ENCODE measurements at regions not wholly inside any gene's neighbourhood (a gene's known extent, or its start where the extent isn't known, plus 50 kb on each side); places are given as distances from the start of the nearest gene placed in this dataset.

- Histone ChIP-seq H3K4me3 (ENCODE audit: low read depth in 1 of 5, low read length in 5 of 5) (no peak overlapping the region), H3K9ac (ENCODE audit: low read length in 5 of 5) (no peak overlapping the region), H3K36me3 (ENCODE audit: control insufficient read depth in 5 of 5, insufficient read depth in 5 of 5, low read length in 5 of 5) (no peaks in the 10 kb centered on the region), H3K27me3 (ENCODE audit: control insufficient read depth in 5 of 5, insufficient read depth in 4 of 5, low read length in 5 of 5) (peaks cover 0 to 3% (median 0%) of the 10 kb centered on the region in 5 donors), H3K9me3 (ENCODE audit: control insufficient read depth in 5 of 5, low read length in 5 of 5) (no peaks in the 10 kb centered on the region), H3K4me1 (ENCODE audit: control insufficient read depth in 5 of 5, insufficient read depth in 5 of 5, low read length in 5 of 5) (peaks cover 0 to 43% (median 34%) of the 10 kb centered on the region in 5 donors), H3K27ac (ENCODE audit: low read depth, low read length) (no peak overlapping the region)
These were observed 219.8 kb upstream of the CDKN3 start for GRCh38 chr14:54177019-54177418.

- H3K27me3 ChIP-seq (ENCODE audit: control insufficient read depth in 5 of 5, insufficient read depth in 4 of 5, low read length in 5 of 5): peaks cover 0 to 3% (median 0%) of the 10 kb centered on the region in 5 donors
- H3K4me3 ChIP-seq (ENCODE audit: low read depth in 1 of 5, low read length in 5 of 5): no peak overlapping the region
- peaks cover 0 to 34% (median 25%) of the 10 kb centered on the region in 5 donors for H3K4me1 ChIP-seq (ENCODE audit: control insufficient read depth in 5 of 5, insufficient read depth in 5 of 5, low read length in 5 of 5)
- H3K9me3 ChIP-seq (ENCODE audit: control insufficient read depth in 5 of 5, low read length in 5 of 5): no peaks in the 10 kb centered on the region
- no peaks in the 10 kb centered on the region for H3K36me3 ChIP-seq (ENCODE audit: control insufficient read depth in 5 of 5, insufficient read depth in 5 of 5, low read length in 5 of 5)
- no peak overlapping the region for H3K27ac ChIP-seq (ENCODE audit: low read depth, low read length)
- no peak overlapping the region for H3K9ac ChIP-seq (ENCODE audit: low read length in 5 of 5)
These were observed 218.9 kb upstream of the CDKN3 start for GRCh38 chr14:54177641-54178621.

- Histone ChIP-seq H3K4me3 (ENCODE audit: low read depth in 1 of 5, low read length in 5 of 5) (no peak overlapping the region), H3K27ac (ENCODE audit: low read depth, low read length) (no peak overlapping the region), H3K36me3 (ENCODE audit: control insufficient read depth in 5 of 5, insufficient read depth in 5 of 5, low read length in 5 of 5) (no peaks in the 10 kb centered on the region), H3K9ac (ENCODE audit: low read length in 5 of 5) (no peak overlapping the region), H3K9me3 (ENCODE audit: control insufficient read depth in 5 of 5, low read length in 5 of 5) (no peaks in the 10 kb centered on the region), H3K27me3 (ENCODE audit: control insufficient read depth in 5 of 5, insufficient read depth in 4 of 5, low read length in 5 of 5) (peaks cover 0 to 3% (median 0%) of the 10 kb centered on the region in 5 donors), H3K4me1 (ENCODE audit: control insufficient read depth in 5 of 5, insufficient read depth in 5 of 5, low read length in 5 of 5) (peaks cover 0 to 7% (median 0%) of the 10 kb centered on the region in 5 donors)
These were observed 214.3 kb upstream of the CDKN3 start for GRCh38 chr14:54182419-54183045.

GRCh38 chr14:54186821-54187763, 209.7 kb upstream of the CDKN3 start:
- no peaks in the 10 kb centered on the region for H3K36me3 ChIP-seq (ENCODE audit: control insufficient read depth in 5 of 5, insufficient read depth in 5 of 5, low read length in 5 of 5)
- H3K9ac ChIP-seq (ENCODE audit: low read length in 5 of 5): no peak overlapping the region
- no peak overlapping the region for H3K4me3 ChIP-seq (ENCODE audit: low read depth in 1 of 5, low read length in 5 of 5)
- peaks cover 0 to 5% (median 2%) of the 10 kb centered on the region in 5 donors for H3K4me1 ChIP-seq (ENCODE audit: control insufficient read depth in 5 of 5, insufficient read depth in 5 of 5, low read length in 5 of 5)
- no peaks in the 10 kb centered on the region for H3K27me3 ChIP-seq (ENCODE audit: control insufficient read depth in 5 of 5, insufficient read depth in 4 of 5, low read length in 5 of 5)
- H3K9me3 ChIP-seq (ENCODE audit: control insufficient read depth in 5 of 5, low read length in 5 of 5): no peaks in the 10 kb centered on the region
- H3K27ac ChIP-seq (ENCODE audit: low read depth, low read length): no peak overlapping the region

- peaks cover 0 to 5% (median 2%) of the 10 kb centered on the region in 5 donors for H3K4me1 ChIP-seq (ENCODE audit: control insufficient read depth in 5 of 5, insufficient read depth in 5 of 5, low read length in 5 of 5)
- no peak overlapping the region for H3K9ac ChIP-seq (ENCODE audit: low read length in 5 of 5)
- no peak overlapping the region for H3K4me3 ChIP-seq (ENCODE audit: low read depth in 1 of 5, low read length in 5 of 5)
These were observed 208.6 kb upstream of the CDKN3 start for GRCh38 chr14:54188064-54188666.

GRCh38 chr14:54189333-54189732, 207.5 kb upstream of the CDKN3 start:
- Histone ChIP-seq H3K9me3 (ENCODE audit: control insufficient read depth in 5 of 5, low read length in 5 of 5) (no peaks in the 10 kb centered on the region), H3K4me1 (ENCODE audit: control insufficient read depth in 5 of 5, insufficient read depth in 5 of 5, low read length in 5 of 5) (peaks cover 0 to 5% (median 2%) of the 10 kb centered on the region in 5 donors), H3K27ac (ENCODE audit: low read depth, low read length) (no peak overlapping the region), H3K36me3 (ENCODE audit: control insufficient read depth in 5 of 5, insufficient read depth in 5 of 5, low read length in 5 of 5) (no peaks in the 10 kb centered on the region), H3K27me3 (ENCODE audit: control insufficient read depth in 5 of 5, insufficient read depth in 4 of 5, low read length in 5 of 5) (no peaks in the 10 kb centered on the region), H3K4me3 (ENCODE audit: low read depth in 1 of 5, low read length in 5 of 5) (no peak overlapping the region), H3K9ac (ENCODE audit: low read length in 5 of 5) (no peak overlapping the region)

More at GRCh38 chr14:54188064-54188666, 208.6 kb upstream of the CDKN3 start:
- no peaks in the 10 kb centered on the region for H3K27me3 ChIP-seq (ENCODE audit: control insufficient read depth in 5 of 5, insufficient read depth in 4 of 5, low read length in 5 of 5)
- H3K36me3 ChIP-seq (ENCODE audit: control insufficient read depth in 5 of 5, insufficient read depth in 5 of 5, low read length in 5 of 5): no peaks in the 10 kb centered on the region
- H3K27ac ChIP-seq (ENCODE audit: low read depth, low read length): no peak overlapping the region
- no peaks in the 10 kb centered on the region for H3K9me3 ChIP-seq (ENCODE audit: control insufficient read depth in 5 of 5, low read length in 5 of 5)

- Histone ChIP-seq H3K27ac (ENCODE audit: low read depth, low read length) (no peak overlapping the region), H3K27me3 (ENCODE audit: control insufficient read depth in 5 of 5, insufficient read depth in 4 of 5, low read length in 5 of 5) (no peaks in the 10 kb centered on the region), H3K4me1 (ENCODE audit: control insufficient read depth in 5 of 5, insufficient read depth in 5 of 5, low read length in 5 of 5) (peaks cover 0 to 6% (median 4%) of the 10 kb centered on the region in 5 donors), H3K9ac (ENCODE audit: low read length in 5 of 5) (no peak overlapping the region), H3K9me3 (ENCODE audit: control insufficient read depth in 5 of 5, low read length in 5 of 5) (no peaks in the 10 kb centered on the region), H3K36me3 (ENCODE audit: control insufficient read depth in 5 of 5, insufficient read depth in 5 of 5, low read length in 5 of 5) (no peaks in the 10 kb centered on the region), H3K4me3 (ENCODE audit: low read depth in 1 of 5, low read length in 5 of 5) (no peak overlapping the region)
These were observed 207.0 kb upstream of the CDKN3 start for GRCh38 chr14:54189748-54190354.

GRCh38 chr14:54191846-54192245, 205.0 kb upstream of the CDKN3 start:
- Histone ChIP-seq H3K9ac (ENCODE audit: low read length in 5 of 5) (no peak overlapping the region), H3K36me3 (ENCODE audit: control insufficient read depth in 5 of 5, insufficient read depth in 5 of 5, low read length in 5 of 5) (no peaks in the 10 kb centered on the region), H3K4me3 (ENCODE audit: low read depth in 1 of 5, low read length in 5 of 5) (no peak overlapping the region), H3K27ac (ENCODE audit: low read depth, low read length) (no peak overlapping the region), H3K9me3 (ENCODE audit: control insufficient read depth in 5 of 5, low read length in 5 of 5) (no peaks in the 10 kb centered on the region), H3K4me1 (ENCODE audit: control insufficient read depth in 5 of 5, insufficient read depth in 5 of 5, low read length in 5 of 5) (peaks cover 0 to 6% (median 4%) of the 10 kb centered on the region in 5 donors), H3K27me3 (ENCODE audit: control insufficient read depth in 5 of 5, insufficient read depth in 4 of 5, low read length in 5 of 5) (no peaks in the 10 kb centered on the region)

GRCh38 chr14:54192610-54193009, 204.2 kb upstream of the CDKN3 start:
- no peak overlapping the region for H3K4me3 ChIP-seq (ENCODE audit: low read depth in 1 of 5, low read length in 5 of 5)
- no peaks in the 10 kb centered on the region for H3K9me3 ChIP-seq (ENCODE audit: control insufficient read depth in 5 of 5, low read length in 5 of 5)
- no peak overlapping the region for H3K9ac ChIP-seq (ENCODE audit: low read length in 5 of 5)
- H3K27me3 ChIP-seq (ENCODE audit: control insufficient read depth in 5 of 5, insufficient read depth in 4 of 5, low read length in 5 of 5): no peaks in the 10 kb centered on the region
- H3K4me1 ChIP-seq (ENCODE audit: control insufficient read depth in 5 of 5, insufficient read depth in 5 of 5, low read length in 5 of 5): peaks cover 0 to 6% (median 4%) of the 10 kb centered on the region in 5 donors
- no peaks in the 10 kb centered on the region for H3K36me3 ChIP-seq (ENCODE audit: control insufficient read depth in 5 of 5, insufficient read depth in 5 of 5, low read length in 5 of 5)
- H3K27ac ChIP-seq (ENCODE audit: low read depth, low read length): no peak overlapping the region
